Esophagus squamous epithelium (tissue), 4 donors: ENCODE measurements at regions not wholly inside any gene's neighbourhood (a gene's known extent, or its start where the extent isn't known, plus 50 kb on each side); places are given as distances from the start of the nearest gene placed in this dataset.

Experiments used
- POLR2A ChIP-seq, 4 donors: fragments of 450-650 bp; IDR thresholded peaks; one replicate each; pipeline ENCODE4 v1.6.1; 2017; ENCODE audit warnings: antibody characterized with exemption in 4 of 4, mild to moderate bottlenecking in 4 of 4, moderate library complexity in 3 of 4
- TF ChIP-seq, protein P1 (sequence below), 6 experiments: fragments of 450-650 bp in 4 of 6; fragments of 200-600 bp in 2 of 6; sonication (generic) in 2 of 6; IDR thresholded peaks; one replicate each; pipeline ENCODE4 v1.5.1; 2016 to 2019; ENCODE audit warnings: antibody characterized with exemption in 6 of 6, mild to moderate bottlenecking in 4 of 6, moderate library complexity in 4 of 6

DNA sequence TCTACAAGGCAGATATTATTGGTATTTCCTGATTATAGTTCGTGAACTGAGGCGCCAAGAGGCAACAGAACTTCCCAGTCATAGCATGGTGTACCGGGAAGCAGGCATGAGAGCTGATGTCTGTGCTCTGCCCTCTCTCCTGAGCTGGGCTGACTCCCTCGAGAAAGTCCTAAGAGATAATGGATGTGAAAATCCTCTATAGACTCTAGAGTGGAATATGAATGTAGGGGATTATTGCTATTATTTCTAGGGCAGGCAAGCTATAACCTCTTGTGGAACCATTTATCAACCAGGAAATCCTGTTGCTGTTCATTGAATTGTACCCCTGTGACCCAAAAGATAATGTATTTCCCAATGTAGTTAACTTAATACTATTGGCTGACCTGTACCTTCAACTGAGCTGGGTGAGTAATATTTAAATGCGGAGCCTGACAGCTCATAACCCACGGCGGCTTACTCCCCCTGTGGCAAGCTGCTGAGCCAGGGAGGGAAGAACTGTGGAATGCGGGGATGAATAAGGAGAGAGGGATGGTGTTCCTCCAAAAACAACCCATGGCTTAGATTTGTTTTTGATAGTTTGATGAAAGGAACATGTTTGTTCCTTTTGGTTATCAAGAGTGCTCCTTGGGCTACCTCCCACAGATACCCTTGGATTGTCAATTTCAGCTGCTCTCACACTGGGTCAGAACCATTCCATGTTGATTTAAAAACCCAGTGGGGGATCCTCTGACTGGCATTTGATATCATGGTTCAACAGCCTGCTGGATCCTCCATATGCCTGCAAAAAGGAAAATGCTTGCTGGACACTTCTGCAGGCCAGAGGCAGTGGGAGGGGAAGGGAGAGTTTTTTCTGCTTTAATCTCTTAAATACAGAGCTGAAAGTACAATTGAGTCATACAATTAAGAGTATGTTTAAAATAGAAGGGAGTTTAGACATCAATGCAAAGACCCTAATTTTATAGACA lies 339.0 kb upstream of the BOD1L1 start:
- no peak for TF ChIP-seq POLR2A (IDR thresholded peaks at IDR 0.05)
- TF ChIP-seq, protein P1, sequence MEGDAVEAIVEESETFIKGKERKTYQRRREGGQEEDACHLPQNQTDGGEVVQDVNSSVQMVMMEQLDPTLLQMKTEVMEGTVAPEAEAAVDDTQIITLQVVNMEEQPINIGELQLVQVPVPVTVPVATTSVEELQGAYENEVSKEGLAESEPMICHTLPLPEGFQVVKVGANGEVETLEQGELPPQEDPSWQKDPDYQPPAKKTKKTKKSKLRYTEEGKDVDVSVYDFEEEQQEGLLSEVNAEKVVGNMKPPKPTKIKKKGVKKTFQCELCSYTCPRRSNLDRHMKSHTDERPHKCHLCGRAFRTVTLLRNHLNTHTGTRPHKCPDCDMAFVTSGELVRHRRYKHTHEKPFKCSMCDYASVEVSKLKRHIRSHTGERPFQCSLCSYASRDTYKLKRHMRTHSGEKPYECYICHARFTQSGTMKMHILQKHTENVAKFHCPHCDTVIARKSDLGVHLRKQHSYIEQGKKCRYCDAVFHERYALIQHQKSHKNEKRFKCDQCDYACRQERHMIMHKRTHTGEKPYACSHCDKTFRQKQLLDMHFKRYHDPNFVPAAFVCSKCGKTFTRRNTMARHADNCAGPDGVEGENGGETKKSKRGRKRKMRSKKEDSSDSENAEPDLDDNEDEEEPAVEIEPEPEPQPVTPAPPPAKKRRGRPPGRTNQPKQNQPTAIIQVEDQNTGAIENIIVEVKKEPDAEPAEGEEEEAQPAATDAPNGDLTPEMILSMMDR (IDR thresholded peaks at IDR 0.05): no peak
